ENCODE measurements at regions not wholly inside any gene's neighbourhood (a gene's known extent, or its start where the extent isn't known, plus 50 kb on each side); places are given as distances from the start of the nearest gene placed in this dataset.

- Histone ChIP-seq H3K9me3 (no peaks in the 10 kb centered on the region), H3K36me3 (ENCODE audit: low read depth) (no peaks in the 10 kb centered on the region), H3K4me3 (no peak overlapping the region), H3K4me1 (ENCODE audit: low read depth) (no peaks in the 10 kb centered on the region)
- DNase-seq (no peak), ATAC-seq (no peak)
- no peak for TF ChIP-seq CTCF (IDR thresholded peaks at IDR 0.05)
- intact Hi-C loops (cut with DNase I, micrococcal nuclease): no loop called here
Measured at GRCh38 chr4:28248269-28248668, 1387.6 kb downstream of the STIM2 start.

- H3K4me3 ChIP-seq: no peak overlapping the region
- intact Hi-C loops (cut with DNase I, micrococcal nuclease): no loop called here
- peaks cover 6% of the 10 kb centered on the region for H3K9me3 ChIP-seq
- DNase-seq: no peak
- H3K36me3 ChIP-seq (ENCODE audit: low read depth): no peaks in the 10 kb centered on the region
- no peaks in the 10 kb centered on the region for H3K4me1 ChIP-seq (ENCODE audit: low read depth)
- ATAC-seq: no peak
- no peak for TF ChIP-seq CTCF (IDR thresholded peaks at IDR 0.05)
Measured at GRCh38 chr4:28250646-28251045, 1390.0 kb downstream of the STIM2 start.

- no peak for ATAC-seq
- no peak for TF ChIP-seq CTCF (IDR thresholded peaks at IDR 0.05)
Measured at GRCh38 chr4:28251831-28252230, 1391.2 kb downstream of the STIM2 start.

GRCh38 chr4:28254003-28254402, 1393.4 kb downstream of the STIM2 start:
- Histone ChIP-seq H3K36me3 (ENCODE audit: low read depth) (no peaks in the 10 kb centered on the region), H3K4me1 (ENCODE audit: low read depth) (no peaks in the 10 kb centered on the region), H3K4me3 (no peak overlapping the region), H3K9me3 (peaks cover 6% of the 10 kb centered on the region)
- ATAC-seq (no peak), DNase-seq (no peak)
- intact Hi-C loops (cut with DNase I, micrococcal nuclease): no loop called here
- TF ChIP-seq CTCF (IDR thresholded peaks at IDR 0.05): no peak

More at GRCh38 chr4:28251831-28252230, 1391.2 kb downstream of the STIM2 start:
- Histone ChIP-seq H3K4me3 (no peak overlapping the region), H3K4me1 (ENCODE audit: low read depth) (no peaks in the 10 kb centered on the region), H3K9me3 (peaks cover 6% of the 10 kb centered on the region), H3K36me3 (ENCODE audit: low read depth) (no peaks in the 10 kb centered on the region)
- intact Hi-C loops (cut with DNase I, micrococcal nuclease): no loop called here
- no peak for DNase-seq

GRCh38 chr4:28256295-28256694, 1395.7 kb downstream of the STIM2 start:
- Histone ChIP-seq H3K4me1 (ENCODE audit: low read depth) (no peaks in the 10 kb centered on the region), H3K9me3 (peaks cover 6% of the 10 kb centered on the region), H3K36me3 (ENCODE audit: low read depth) (no peaks in the 10 kb centered on the region), H3K4me3 (no peak overlapping the region)
- ATAC-seq (no peak), DNase-seq (no peak)
- intact Hi-C loops (cut with DNase I, micrococcal nuclease): no loop called here
- no peak for TF ChIP-seq CTCF (IDR thresholded peaks at IDR 0.05)

GRCh38 chr4:28259951-28260350, 1399.3 kb downstream of the STIM2 start:
- H3K36me3 ChIP-seq (ENCODE audit: low read depth): no peaks in the 10 kb centered on the region
- no peak for TF ChIP-seq CTCF (IDR thresholded peaks at IDR 0.05)
- peaks cover 2% of the 10 kb centered on the region for H3K9me3 ChIP-seq
- DNase-seq (no peak), ATAC-seq (no peak)
- intact Hi-C loops (cut with DNase I, micrococcal nuclease): no loop called here
- no peak overlapping the region for H3K4me3 ChIP-seq
- no peaks in the 10 kb centered on the region for H3K4me1 ChIP-seq (ENCODE audit: low read depth)

All from mucosa of descending colon (tissue), 3 donors.